ENCODE measurements at regions not wholly inside any gene's neighbourhood (a gene's known extent, or its start where the extent isn't known, plus 50 kb on each side); places are given as distances from the start of the nearest gene placed in this dataset.

DNA sequence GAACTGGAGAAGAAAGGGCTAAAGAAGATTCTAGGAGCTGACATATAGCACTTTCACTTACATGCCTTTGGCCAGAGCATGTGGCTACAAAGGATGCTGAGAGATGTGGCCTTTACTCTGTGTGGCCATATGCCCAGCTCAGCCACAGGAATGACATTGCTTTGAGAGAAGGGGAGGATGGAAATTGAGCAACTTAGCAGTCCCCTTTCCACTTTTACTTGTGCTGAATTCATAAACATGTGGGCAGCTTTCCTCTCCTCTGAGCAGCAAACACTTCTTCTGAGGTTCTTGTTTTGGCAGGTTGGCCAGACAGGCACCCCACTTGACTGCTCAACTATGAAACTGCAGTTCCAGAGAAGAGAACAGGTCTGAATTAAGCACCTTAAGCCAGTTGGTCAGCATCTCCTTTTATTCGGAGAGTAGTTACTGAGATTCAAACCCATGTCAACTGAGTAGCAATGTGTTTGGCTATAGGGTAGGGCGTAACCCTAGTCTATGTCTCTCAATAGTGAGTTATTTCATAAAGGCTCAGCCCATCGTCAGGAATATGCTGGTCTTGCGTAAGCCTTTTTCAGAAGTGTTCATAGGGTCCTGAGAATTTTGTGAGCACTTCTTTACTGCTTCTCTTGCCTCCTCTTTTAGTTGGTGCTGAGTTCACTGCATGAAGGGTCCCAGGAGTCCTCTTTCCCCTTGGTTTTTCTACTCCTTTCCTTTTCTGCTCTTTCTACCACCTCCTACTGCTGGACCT is 134.5 kb downstream of the PALM2AKAP2 start:
- FAIRE-seq = no peak

- no peak for FAIRE-seq
Measured at GRCh38 chr9:109916316-109916715, 136.3 kb downstream of the PALM2AKAP2 start.

DNA sequence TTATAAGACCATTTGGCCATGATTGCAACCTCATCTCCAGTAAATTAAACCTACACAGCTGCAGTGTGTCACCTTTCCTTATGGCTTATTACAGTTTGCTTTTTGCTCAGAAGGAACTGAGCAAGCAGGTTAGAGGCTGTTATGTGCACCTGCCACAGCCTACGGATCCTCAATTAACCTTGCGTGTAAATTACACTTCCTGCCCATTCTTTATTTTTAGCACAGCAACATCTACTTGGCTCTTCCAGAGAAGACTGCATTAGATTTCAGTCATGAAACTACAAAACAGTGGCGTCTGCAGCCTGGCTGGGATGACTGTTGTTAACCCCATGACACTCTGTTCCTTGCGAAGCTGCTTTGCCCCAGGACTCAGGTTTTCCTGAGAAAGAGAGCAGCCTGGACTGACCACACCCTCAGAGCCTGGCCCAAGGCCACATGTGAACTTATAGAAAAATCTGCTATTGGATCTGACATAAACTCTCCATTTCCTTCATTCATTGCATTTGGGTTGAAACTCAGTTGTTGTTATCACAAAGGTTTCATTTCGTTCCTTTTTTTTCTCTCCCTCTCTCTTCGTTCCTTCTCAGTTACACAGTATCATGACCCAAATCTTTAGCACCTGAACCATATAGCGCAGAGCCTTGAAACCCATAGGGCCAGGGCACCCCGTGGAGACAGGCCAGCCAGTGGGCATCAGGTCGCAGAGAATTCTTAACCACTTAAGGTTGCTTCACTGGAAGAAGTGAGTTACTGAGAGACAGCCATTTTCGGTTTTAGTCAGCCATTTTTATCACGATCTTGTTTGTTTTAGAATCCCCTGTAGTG is 138.6 kb downstream of the PALM2AKAP2 start:
- no peak for FAIRE-seq

DNA sequence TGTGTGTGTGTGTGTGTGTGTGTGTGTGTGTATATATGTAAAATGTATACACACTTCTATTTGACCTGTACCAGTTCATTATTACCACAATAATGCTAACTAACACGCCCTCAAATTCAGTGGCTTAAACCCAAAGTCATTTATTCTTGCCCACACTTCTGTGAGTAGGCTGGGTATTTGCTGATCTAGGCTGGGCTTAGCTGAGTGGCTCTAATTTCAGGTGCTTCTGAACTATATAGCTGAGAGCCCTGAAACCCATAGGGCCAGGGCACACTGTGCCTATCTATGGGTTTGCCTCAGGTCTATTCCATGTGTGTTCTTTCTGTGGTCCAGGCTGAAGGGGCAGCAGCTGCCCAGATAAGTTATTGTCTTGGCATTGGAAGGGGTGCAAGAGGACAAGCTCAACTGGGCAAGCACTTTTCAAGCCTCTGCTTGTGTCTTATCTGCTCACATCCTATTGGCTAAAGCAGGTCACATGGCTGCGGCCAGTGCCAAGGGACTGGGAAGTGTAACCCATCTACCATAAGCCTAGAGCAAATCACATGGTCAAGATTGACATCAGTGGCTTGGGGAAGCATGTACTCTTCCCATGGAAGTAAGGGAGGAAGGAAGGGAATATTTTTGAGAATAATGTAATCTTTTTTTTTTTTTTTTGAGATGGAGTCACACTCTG is 139.9 kb downstream of the PALM2AKAP2 start:
- no peak for FAIRE-seq

DNA sequence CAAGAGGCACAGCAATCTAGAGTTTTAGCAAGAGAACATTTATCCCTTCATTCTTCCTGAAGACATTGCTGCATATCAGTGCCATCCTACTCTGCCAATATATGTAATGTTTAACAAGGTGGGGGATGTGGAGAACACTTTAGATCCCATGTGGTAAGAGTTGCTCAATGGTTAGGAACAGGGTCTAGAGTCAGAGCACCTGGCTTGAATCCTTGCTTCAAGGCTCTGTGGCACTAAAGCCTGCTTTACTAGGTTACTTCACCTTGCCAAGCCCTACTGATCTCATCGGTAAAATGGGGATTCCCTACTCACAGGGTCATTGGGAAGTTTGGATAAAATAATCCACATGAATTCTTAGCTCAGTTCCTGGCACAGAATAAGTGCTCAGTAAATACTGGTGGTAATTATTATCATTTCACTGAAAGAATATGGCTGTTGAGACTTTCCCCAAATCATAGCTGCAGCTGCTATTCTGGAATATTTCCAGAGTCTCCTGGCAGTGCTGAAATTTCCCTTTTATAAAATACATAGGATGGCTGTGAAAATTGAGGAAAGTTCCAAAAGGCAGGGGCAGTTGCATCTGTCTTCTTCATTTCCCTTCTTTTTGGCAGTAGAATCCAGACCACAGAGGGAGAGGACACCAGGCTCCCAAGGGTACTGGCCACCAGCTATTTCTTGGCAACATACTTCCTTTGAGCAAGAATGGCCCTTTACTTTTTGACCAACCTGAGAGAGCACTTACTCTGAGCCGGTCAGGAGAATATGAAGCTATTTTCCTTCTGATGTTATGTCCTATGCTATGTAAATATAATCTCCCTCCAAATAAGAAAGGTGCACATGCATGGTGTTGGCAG is 142.8 kb downstream of the PALM2AKAP2 start:
- no peak for FAIRE-seq

GRCh38 chr9:109923471-109923760 is 143.4 kb downstream of the PALM2AKAP2 start:
- no peak for FAIRE-seq

DNA sequence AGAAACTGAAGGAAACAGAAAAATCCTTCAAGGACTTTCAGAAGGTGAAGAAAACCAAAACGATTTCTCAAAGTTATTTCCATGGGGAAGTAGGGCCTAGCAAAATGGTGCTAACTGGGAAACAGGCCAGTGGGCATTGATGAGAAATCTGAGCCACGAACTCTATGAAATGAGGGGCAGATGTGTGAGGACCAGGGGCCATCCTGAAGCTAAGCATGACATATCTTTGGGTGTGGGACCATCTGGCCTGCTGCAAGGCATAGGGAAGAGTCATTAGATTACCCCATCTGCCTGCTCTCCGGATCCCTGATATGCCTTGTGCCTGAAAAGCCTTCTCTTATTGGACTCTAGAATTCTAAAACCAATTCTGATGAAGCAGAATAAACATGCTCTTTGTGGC is 143.8 kb downstream of the PALM2AKAP2 start:
- no peak for FAIRE-seq

GRCh38 chr9:109925799-109926198 is 145.8 kb downstream of the PALM2AKAP2 start:
- no peak for FAIRE-seq

- FAIRE-seq = no peak
Measured at GRCh38 chr9:109926421-109926869, 146.4 kb downstream of the PALM2AKAP2 start.

DNA sequence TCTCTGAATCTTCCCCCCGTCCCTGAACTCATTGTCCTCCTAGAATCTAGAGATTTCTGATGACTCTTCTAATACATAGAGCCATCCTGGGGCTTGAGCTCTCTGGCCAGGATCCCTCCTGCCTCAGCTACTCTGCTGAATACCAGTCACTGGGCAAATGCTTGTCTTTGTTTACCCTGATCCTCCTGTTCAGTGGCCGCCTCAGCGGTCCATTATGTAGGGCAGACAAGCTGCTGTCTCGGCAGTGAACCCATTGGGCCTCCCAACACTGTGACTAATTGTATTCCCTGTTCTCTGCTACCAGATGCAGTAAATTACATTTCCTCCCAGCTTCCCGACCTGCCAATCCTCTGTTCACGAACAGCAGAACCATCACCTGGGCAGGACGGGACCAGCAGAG is 151.6 kb downstream of the PALM2AKAP2 start:
- no peak for FAIRE-seq

- no peak for FAIRE-seq
Measured at GRCh38 chr9:109934136-109934856, 154.3 kb downstream of the PALM2AKAP2 start.

- FAIRE-seq = no peak
Measured at GRCh38 chr9:109934857-109935215, 154.8 kb downstream of the PALM2AKAP2 start.

DNA sequence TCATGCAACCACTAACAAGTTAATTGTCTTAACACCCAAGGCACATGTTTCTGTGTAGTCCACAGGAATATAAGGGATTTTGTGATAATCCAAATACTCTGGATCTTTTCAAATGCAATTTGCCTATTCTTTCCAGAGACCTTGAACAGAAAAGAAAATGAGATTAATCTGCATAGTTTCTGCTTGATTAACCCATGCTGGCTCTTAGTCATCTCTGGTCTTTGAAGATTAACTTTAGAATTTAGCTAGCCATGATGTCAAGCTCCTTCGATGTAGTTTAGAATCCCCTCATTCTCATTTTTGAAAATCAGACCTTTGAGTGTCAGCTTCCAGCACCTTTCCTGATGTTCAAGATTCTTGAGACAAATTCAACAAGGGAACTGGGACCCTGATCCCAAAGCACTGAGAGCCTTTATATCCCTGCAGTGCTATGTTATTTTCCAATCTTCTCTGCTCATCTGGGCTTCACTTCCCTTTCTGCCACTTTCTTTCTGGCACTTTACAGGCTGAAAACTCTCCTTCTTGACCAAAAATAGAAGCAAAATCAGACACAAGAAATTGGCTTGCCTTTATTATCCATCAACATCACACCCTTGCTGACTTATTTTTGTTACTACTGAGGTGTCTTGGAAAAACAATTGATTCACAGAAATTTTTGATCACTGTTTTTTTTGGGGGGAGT is 155.5 kb downstream of the PALM2AKAP2 start:
- FAIRE-seq = no peak

DNA sequence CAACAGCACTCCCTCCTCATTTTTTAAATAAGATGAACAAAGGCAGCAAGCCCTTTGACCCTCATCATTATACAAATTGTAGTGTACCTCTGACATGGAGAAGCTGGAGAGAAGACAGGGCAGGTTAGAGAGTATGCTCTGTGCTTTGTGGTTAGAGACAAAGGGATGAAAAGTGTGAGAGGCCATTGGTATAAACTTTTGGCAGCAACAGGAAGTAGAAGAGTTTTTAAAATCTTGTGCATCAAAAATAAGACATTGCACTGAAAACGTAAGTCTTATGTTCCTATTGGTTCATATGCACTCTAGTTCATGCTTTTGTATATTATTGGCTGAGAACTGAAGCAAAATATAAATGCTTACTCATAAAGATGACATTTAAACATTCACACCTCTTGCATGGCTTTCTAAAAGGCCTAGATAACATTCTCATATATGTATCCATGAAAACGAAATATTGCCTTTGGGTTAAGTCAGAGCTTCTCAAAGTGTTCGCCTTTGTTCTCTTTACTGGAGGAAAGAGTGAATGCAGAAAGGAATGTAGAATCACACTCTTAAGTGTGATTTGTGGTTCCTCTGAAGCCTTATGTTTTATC is 158.0 kb downstream of the PALM2AKAP2 start:
- no peak for FAIRE-seq

DNA sequence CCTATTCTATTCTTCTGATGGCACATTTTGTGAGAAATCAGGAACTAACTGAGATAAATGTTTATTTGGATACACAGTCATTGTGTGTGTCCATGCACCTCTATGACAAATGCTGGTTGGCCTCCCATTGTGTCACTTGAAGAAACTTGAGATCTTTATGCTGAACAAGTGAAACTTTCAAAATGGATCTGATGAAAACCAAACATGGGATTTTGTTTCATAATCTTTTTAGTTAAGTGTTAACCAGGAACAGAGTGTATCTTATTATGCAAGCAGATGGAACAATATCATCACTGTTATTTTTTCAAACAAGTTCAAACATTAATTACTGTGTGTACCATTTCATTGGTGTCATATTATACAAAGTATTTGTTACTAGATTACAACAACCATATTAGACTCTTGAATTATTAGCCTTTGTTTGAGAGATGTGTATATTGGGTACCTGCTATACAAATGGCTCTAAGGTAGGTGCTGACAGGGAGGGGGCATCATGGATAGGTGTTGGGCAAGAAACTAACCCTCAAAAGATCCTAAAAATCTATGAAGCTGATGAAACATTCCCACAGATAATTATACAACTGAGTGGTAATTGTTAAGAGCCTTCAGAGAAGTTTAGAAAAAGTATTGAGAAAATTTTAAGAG is 159.8 kb downstream of the PALM2AKAP2 start:
- no peak for FAIRE-seq

DNA sequence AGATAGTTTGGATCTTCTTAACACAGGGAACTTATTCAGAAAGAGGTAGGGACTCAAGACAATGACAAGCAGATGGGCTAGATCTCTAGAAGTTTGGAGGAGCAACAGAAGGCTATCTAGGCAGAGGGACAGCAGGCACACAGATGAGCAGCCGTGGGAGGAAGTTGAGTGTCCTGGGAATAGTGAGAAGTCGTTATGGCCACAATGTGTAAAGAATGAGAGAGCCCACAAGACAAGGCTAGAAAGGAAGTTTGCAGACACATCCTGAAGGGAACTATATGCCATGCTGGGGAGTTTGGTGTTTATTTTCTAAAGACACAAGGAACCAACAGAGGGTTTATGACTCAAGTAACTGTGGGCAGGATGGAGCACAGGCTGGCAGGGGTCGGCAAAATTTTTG is 160.6 kb downstream of the PALM2AKAP2 start:
- no peak for FAIRE-seq

- no peak for FAIRE-seq
Measured at GRCh38 chr9:109941771-109942170, 161.8 kb downstream of the PALM2AKAP2 start.

DNA sequence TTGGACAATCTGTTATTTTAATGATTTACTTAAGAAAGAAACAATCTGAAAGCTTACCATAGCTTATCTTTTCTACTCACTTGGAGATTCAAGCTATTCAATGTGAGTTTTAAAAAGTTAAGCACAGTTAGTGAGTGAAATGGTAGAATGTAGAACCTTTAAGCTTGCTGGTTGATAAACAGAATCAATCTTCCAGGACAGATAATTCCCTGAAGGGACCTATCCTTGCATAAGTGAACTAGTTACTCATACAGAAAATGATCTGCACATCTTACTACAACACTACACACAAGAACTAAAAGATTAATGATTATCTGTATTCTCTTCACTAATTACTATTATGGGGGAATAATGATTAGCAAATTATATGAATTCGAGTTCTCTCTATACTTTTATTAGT is 165.6 kb downstream of the PALM2AKAP2 start:
- no peak for FAIRE-seq

- FAIRE-seq = no peak
Measured at GRCh38 chr9:109948453-109948852, 168.5 kb downstream of the PALM2AKAP2 start.

DNA sequence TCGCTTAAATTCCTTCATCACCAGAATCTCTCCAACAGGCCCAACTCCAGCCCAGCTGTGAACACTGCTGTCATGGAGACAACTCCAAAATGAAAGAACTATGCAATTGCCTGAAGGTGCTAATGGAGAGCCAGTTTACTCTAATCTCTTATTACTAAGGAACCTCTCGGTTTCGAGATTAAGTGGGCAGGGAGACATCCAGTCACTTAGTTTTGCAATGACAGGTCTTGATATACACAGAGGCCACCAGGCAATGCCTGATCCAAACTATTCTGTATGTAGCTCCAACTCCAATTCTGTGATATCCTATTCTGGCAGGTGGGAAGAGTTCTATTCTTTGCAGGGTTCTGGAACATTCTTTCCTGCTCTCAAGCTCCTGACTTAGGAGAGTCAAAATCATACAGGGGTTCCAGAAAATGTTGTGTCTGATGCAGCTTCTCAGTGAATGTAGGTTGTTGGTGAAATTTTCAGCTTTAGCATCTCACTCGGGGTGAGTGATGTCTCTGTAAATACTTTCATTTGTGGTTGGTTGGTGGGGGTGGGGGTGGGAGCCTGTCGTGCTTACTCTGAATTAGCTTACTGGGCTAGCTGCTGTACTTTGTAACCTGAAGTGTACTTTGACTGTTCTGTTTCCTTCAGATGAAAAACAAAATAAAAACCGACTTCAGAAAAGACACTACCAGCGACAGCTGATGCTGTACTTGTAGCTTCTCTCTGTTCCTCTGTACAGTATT is 170.9 kb downstream of the PALM2AKAP2 start:
- FAIRE-seq = no peak

Data from endometrium (tissue), 2 donors.